GM11168 (cell line): ENCODE measurements at regions not wholly inside any gene's neighbourhood (a gene's known extent, or its start where the extent isn't known, plus 50 kb on each side); places are given as distances from the start of the nearest gene placed in this dataset.
"Not testable (repeated sequence)": the region's sequence is repeated elsewhere in the genome, so short reads cannot be mapped to it uniquely, and the experiment has no call there.

ENCODE experiments used
- in situ Hi-C: fragments of 300-500 bp; cut with MboI; formaldehyde crosslinking; loops from one replicate; pipeline ENCODE4 v1.12.0; 2022; ENCODE audit warnings: low sequenced_read_pairs; ENCODE audit not compliant: unreplicated experiment

GRCh38 chr1:29783508-29784275, 547.4 kb downstream of the PTPRU start:
- in situ Hi-C loops, result no loop called here

- in situ Hi-C loops, result no loop called here
These were observed 546.7 kb downstream of the PTPRU start for GRCh38 chr1:29782846-29783507.

- in situ Hi-C loops, result no loop called here
These were observed 542.8 kb downstream of the PTPRU start for GRCh38 chr1:29779146-29779545.

- in situ Hi-C loops, result no loop called here
These were observed 541.2 kb downstream of the PTPRU start for GRCh38 chr1:29777522-29777921.

- in situ Hi-C loops, result no loop called here
These were observed 538.0 kb downstream of the PTPRU start for GRCh38 chr1:29774355-29774754.

GRCh38 chr1:29772584-29773100, 536.3 kb downstream of the PTPRU start:
- in situ Hi-C loops, result no loop called here

GRCh38 chr1:29767769-29768425, 531.6 kb downstream of the PTPRU start:
- in situ Hi-C loops, result no loop called here

GRCh38 chr1:29767088-29767685, 530.9 kb downstream of the PTPRU start:
- in situ Hi-C loops, result no loop called here

GRCh38 chr1:29762635-29763034, 526.3 kb downstream of the PTPRU start:
- in situ Hi-C loops, result no loop called here

- in situ Hi-C loops, result no loop called here
These were observed 525.0 kb downstream of the PTPRU start for GRCh38 chr1:29761159-29761928.

GRCh38 chr1:29760067-29760564, 523.8 kb downstream of the PTPRU start:
- in situ Hi-C loops, result no loop called here

- in situ Hi-C loops, result no loop called here
These were observed 522.6 kb downstream of the PTPRU start for GRCh38 chr1:29758781-29759499.

GRCh38 chr1:29757866-29758780, 521.8 kb downstream of the PTPRU start:
- in situ Hi-C loops, result no loop called here

GRCh38 chr1:29756901-29757725, 520.8 kb downstream of the PTPRU start:
- in situ Hi-C loops, result no loop called here

- in situ Hi-C loops, result no loop called here
These were observed 520.2 kb downstream of the PTPRU start for GRCh38 chr1:29756498-29756897.

- in situ Hi-C loops, result no loop called here
These were observed 519.8 kb downstream of the PTPRU start for GRCh38 chr1:29756085-29756484.

- in situ Hi-C loops, result not testable (repeated sequence)
These were observed 519.2 kb downstream of the PTPRU start for GRCh38 chr1:29755412-29756015.
